Pancreas (tissue), 10 donors: ENCODE measurements at regions not wholly inside any gene's neighbourhood (a gene's known extent, or its start where the extent isn't known, plus 50 kb on each side); places are given as distances from the start of the nearest gene placed in this dataset.
A peak's percentile ranks its signal among the peaks of the same experiment; 100 is the strongest.
"Not testable (repeated sequence)": the region's sequence is repeated elsewhere in the genome, so short reads cannot be mapped to it uniquely, and the experiment has no call there.

ENCODE experiments used
- ATAC-seq, 4 donors: fragments of 200-7000 bp; cut with Tn5 transposase; one replicate each; pipeline versions ENCODE4 v1.8.0 to v1.9.1; 2020; ENCODE audit warnings: mild to moderate bottlenecking in 4 of 4, moderate library complexity in 4 of 4
- DNase-seq, 6 donors: peaks; one replicate each; pipeline ENCODE4 v3.0.0-alpha.2; 2020
- FAIRE-seq: peaks from 2 replicates; lab custom pipeline; 2012; peaks lifted over from hg19 to GRCh38; lab: Jason Lieb, UNC
- H3K27ac ChIP-seq, 4 donors: fragments of 200-600 bp; sonication (generic); 1 replicate in 3 of 4; 2 replicates in 1 of 4; pipeline versions ENCODE4 v1.5.0 to v1.8.0; 2020
- H3K27me3 ChIP-seq, 4 donors: fragments of 200-600 bp; one replicate each; pipeline ENCODE4 v1.8.0; 2021
- H3K36me3 ChIP-seq, 3 donors: fragments of 200-600 bp; sonication (generic) in 1 of 3; one replicate each; pipeline versions ENCODE4 v1.5.0 to v1.8.0; 2020 to 2021
- H3K4me1 ChIP-seq, 3 donors: fragments of 200-600 bp; one replicate each; pipeline ENCODE4 v1.8.0; 2021
- H3K4me3 ChIP-seq, 4 donors: fragments of 200-600 bp; sonication (generic) in 2 of 4; one replicate each; pipeline versions ENCODE4 v1.5.0 to v1.8.0; 2020 to 2021
- H3K9me3 ChIP-seq, 4 donors: fragments of 200-600 bp; one replicate each; pipeline ENCODE4 v1.8.0; 2021
- CTCF ChIP-seq, 4 donors: fragments of 200-600 bp; sonication (generic) in 3 of 4; IDR thresholded peaks; one replicate each; pipeline versions ENCODE4 v1.5.0 to v1.8.0; 2021; ENCODE audit warnings: antibody characterized with exemption in 4 of 4
- WGBS, 2 donors: extraction: QIAGEN DNeasy Blood & Tissue Kit; methylation state at CpG; one replicate each; pipeline ENCODE4 v1.1.7; 2013; 5-methylcytosine and 5-hydroxymethylcytosine counted together
- intact Hi-C, 3 donors: fragments of 100-400 bp; cut with DNase I; formaldehyde crosslinking; loops; one replicate each; pipeline versions ENCODE4 v1.11.1 to v1.14.2; 2022
- donor health status: healthy with polysubstance abuse.
- donor health status: DM: no; HTN: no; CAD: no; lungs with moderate emphysema.
- donor health status: DM: no; HTN: no; CAD: no.
- donor health status: control.
- donor health status: control.
- donor health status: Bipolar disorder and iron deficiency.
- donor health status: DM: yes; HTN: yes; CAD: no.
- donor health status: DM: no; HTN: no; CAD: no.
- donor health status: DM: no; HTN: no; CAD: no.
- donor health status: DM: yes; HTN: yes; CAD: no.

- DNase-seq (peak in 1 of 6 donors; percentile 14), FAIRE-seq (no peak), ATAC-seq (peak; percentile 63 to 70 (median 66))
- no peaks in the 10 kb centered on the region for H3K36me3 ChIP-seq
- peak; percentile 9 to 30 (median 14) for TF ChIP-seq CTCF (IDR thresholded peaks at IDR 0.05)
- H3K4me3 ChIP-seq: no peak overlapping the region
- H3K4me1 ChIP-seq: no peaks in the 10 kb centered on the region
- intact Hi-C loops: no loop called here
- H3K27me3 ChIP-seq: no peaks in the 10 kb centered on the region
- no peak overlapping the region for H3K27ac ChIP-seq
- no peaks in the 10 kb centered on the region for H3K9me3 ChIP-seq
- WGBS, 2 donors: 33 to 35% methylated on average over 6 of the region's 6 CpGs
These were observed 64.7 kb upstream of the KLF7 start for GRCh38 chr2:207230261-207231105.

- H3K4me3 ChIP-seq: no peak overlapping the region
- intact Hi-C loops: no loop called here
- no peaks in the 10 kb centered on the region for H3K4me1 ChIP-seq
- ATAC-seq (no peak), FAIRE-seq (no peak), DNase-seq (no peak)
- no peaks in the 10 kb centered on the region for H3K27me3 ChIP-seq
- TF ChIP-seq CTCF (IDR thresholded peaks at IDR 0.05): no peak
- 43 to 49% methylated on average over 5 of the region's 5 CpGs for WGBS, 2 donors
- H3K36me3 ChIP-seq: no peaks in the 10 kb centered on the region
- H3K9me3 ChIP-seq: no peaks in the 10 kb centered on the region
- no peak overlapping the region for H3K27ac ChIP-seq
These were observed 65.5 kb upstream of the KLF7 start for GRCh38 chr2:207231106-207231865.

- intact Hi-C loops: no loop called here
- H3K27ac ChIP-seq: no peak overlapping the region
- H3K4me3 ChIP-seq: no peak overlapping the region
- FAIRE-seq: no peak
- no peaks in the 10 kb centered on the region for H3K36me3 ChIP-seq
- no peak for DNase-seq
- H3K27me3 ChIP-seq: no peaks in the 10 kb centered on the region
- H3K4me1 ChIP-seq: no peaks in the 10 kb centered on the region
- no peak for TF ChIP-seq CTCF (IDR thresholded peaks at IDR 0.05)
- H3K9me3 ChIP-seq: no peaks in the 10 kb centered on the region
- 59 to 70% methylated on average over 4 of the region's 4 CpGs for WGBS, 2 donors
- ATAC-seq: no peak
These were observed 66.2 kb upstream of the KLF7 start for GRCh38 chr2:207231967-207232366.

GRCh38 chr2:207233141-207233540 is 67.4 kb upstream of the KLF7 start:
- H3K27ac ChIP-seq, ATAC-seq, FAIRE-seq, DNase-seq, H3K4me3 ChIP-seq, H3K36me3 ChIP-seq, intact Hi-C loops, H3K4me1 ChIP-seq, H3K27me3 ChIP-seq, H3K9me3 ChIP-seq: not testable (repeated sequence)

GRCh38 chr2:207233731-207234130 is 68.0 kb upstream of the KLF7 start:
- 51% methylated on average over 3 of the region's 3 CpGs for WGBS, 2 donors
- intact Hi-C loops: no loop called here
- Histone ChIP-seq H3K4me3 (no peak overlapping the region), H3K27ac (no peak overlapping the region), H3K9me3 (no peaks in the 10 kb centered on the region), H3K4me1 (no peaks in the 10 kb centered on the region), H3K36me3 (no peaks in the 10 kb centered on the region), H3K27me3 (no peaks in the 10 kb centered on the region)
- ATAC-seq (no peak), DNase-seq (no peak), FAIRE-seq (no peak)
- TF ChIP-seq CTCF (IDR thresholded peaks at IDR 0.05): no peak
